ENCODE measurements at regions not wholly inside any gene's neighbourhood (a gene's known extent, or its start where the extent isn't known, plus 50 kb on each side); places are given as distances from the start of the nearest gene placed in this dataset.

DNA sequence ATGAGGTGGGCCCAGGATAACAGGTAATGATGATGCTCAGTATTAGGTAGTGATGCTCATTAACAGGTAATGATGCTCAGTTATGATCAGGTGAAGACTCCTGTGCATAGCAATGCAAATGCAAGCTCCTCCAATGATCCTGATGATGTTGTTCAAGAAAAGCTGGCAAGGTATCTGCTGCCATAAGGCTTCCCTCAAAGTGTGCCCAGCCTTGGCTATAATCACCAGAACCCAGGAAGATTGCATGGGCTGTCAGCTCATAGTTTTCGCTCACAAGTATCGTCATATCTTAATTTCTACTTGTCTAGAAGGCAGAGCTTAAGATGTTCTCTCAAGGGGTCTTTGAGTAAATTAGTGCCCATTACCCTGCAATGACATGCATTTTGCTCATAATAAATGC, 366.2 kb upstream of the CLNK start:
- DNase-seq: no peak

GRCh38 chr4:11049001-11049400, 364.4 kb upstream of the CLNK start:
- no peak for DNase-seq

DNA sequence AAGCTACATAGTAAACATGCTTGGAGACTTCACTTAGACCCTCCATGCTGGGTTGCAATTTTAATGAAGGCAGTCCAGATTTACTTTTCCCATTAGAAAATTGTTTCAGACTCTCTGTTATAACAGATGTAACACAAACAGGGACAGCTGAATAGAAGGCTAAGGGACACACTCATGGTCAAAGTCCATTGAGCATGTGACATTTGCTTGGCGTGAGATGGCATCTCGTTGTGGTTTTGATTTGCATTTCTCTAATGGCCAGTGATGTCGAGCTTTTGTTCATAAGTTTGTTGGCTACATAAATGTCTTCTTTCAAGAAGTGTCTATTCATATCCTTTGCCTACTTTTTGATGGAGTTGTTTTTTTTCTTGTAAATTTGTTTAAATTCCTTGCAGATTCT, 358.2 kb upstream of the CLNK start:
- DNase-seq: no peak

- DNase-seq: no peak
Measured at GRCh38 chr4:11039634-11040131, 355.1 kb upstream of the CLNK start.

GRCh38 chr4:11038926-11039325, 354.4 kb upstream of the CLNK start:
- no peak for DNase-seq

- DNase-seq: no peak
Measured at GRCh38 chr4:11037637-11038036, 353.1 kb upstream of the CLNK start.

GRCh38 chr4:11028334-11028733, 343.8 kb upstream of the CLNK start:
- no peak for DNase-seq

DNA sequence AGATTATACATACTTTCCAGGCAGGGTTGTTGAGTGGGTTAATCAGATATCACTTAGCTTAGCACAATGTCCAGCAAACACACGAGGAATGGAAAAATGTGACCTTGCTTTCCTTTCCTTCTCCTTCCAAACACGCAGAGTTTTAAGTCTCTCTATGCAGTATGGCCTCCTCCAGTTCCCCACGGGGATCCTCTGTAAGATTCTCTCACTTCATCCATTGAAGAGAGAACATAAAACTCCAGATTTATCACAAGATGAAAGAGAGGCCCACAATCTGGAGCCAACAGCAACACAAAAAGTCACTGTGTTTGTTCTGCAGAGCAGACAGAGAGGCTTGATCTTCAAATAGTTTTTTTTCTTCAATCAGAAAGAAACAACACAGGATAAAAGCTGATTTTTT, 336.8 kb upstream of the CLNK start:
- DNase-seq: peak; percentile 31

DNA sequence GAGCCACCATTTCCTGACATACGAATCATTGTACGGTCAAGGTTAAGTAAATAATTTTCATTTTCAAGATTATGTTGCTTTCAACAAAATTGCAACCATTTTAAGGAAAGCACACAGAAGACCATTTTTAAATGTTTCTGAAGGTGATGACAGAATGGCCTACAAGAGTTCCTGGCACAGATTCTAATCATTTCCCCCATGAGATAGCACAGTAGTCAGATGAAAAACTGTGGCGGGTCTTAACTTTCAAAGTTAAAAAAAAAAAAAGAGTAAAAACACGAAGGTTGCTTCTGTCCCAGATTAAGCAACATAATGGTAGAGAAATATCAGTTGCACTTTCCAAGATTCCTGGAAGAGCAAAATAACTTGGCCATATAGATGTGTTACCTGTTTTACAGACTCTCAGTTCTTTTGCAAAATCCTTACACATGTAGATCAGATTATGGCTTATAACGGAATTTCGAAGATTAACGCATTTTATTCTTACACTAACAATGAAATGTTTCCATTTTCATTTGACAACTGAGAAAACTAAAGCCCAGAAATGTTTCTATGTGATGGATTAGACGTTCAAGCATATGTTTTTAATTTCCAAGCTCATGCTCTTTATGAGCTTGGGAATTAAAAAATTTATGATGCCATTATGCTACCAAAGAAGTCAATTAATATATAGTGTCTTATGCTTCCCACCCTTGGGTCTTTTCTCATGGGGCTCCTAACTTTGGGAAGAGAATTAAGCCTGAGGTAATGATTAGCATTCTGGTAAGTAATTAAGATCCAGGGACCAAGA, 335.1 kb upstream of the CLNK start:
- DNase-seq: no peak

DNA sequence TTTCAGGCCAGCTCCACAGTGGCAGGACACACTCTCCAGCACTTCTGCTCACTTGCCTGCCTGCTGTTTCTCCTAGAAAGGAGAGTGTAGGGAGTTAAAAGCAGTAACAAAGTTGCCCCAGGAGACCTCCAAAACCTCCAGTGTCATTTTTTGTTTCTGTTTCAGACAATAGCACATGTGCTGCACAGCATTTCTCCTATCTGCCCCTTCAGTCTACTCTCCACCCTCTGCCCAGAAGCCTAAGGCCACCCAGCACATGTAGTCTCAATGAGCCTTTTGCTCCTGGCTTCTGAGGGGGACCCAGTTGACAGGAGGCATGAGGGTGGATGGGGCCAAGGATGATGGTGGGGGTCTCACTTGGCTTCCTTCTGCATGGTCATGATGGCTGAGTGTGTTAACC, 329.6 kb upstream of the CLNK start:
- DNase-seq: no peak

DNA sequence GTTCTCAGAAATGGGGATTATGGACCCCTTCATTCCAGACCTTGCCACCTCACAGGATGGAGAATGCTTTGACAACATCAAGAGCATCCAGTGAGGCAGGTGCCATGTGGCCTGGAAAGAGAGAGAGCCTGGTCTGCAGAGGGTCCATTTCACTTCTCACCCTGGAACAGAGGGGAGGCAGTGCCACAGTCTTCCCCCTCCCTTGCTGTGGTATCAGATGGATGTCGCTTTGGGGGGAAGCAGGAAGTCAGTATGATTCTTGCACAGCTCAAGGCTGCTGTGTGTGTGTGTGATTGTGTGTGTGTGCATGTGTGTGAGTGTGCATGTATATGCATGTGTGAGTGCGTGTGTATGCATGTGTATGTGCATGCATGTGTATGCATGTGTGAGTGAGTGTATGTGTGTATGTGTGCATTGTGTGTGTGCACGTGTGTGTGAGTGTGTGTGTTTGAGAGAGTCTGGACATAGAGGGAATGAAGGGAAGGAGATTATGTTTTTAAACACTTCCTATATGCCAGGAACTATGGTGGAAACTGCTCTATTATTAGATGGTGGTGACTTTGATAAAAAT, 328.6 kb upstream of the CLNK start:
- DNase-seq: no peak

- DNase-seq: no peak
Measured at GRCh38 chr4:11011249-11011648, 326.7 kb upstream of the CLNK start.

- DNase-seq: no peak
Measured at GRCh38 chr4:11010624-11011023, 326.1 kb upstream of the CLNK start.

DNA sequence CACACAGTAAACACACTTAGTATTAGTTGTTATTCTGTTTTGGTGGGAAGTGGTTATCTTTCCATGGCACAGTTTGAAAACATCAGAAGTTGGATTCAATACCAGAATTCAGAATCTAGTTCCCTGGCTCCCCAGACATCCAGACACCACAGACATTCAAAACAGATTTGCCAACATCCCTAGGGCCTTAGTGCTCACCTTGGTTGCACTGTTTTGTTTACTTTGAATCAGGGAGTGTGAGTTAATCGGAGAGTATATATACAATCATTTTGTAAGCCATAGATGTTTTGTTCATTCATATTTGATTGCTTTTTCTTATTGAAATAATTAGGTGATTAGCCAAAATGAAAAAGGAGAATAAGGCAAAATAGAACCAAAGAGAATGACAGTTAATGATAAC, 324.7 kb upstream of the CLNK start:
- DNase-seq: no peak

- no peak for DNase-seq
Measured at GRCh38 chr4:11005300-11005699, 320.7 kb upstream of the CLNK start.

- DNase-seq: no peak
Measured at GRCh38 chr4:11004818-11005217, 320.2 kb upstream of the CLNK start.

GRCh38 chr4:11002961-11003360, 318.4 kb upstream of the CLNK start:
- DNase-seq: no peak

DNA sequence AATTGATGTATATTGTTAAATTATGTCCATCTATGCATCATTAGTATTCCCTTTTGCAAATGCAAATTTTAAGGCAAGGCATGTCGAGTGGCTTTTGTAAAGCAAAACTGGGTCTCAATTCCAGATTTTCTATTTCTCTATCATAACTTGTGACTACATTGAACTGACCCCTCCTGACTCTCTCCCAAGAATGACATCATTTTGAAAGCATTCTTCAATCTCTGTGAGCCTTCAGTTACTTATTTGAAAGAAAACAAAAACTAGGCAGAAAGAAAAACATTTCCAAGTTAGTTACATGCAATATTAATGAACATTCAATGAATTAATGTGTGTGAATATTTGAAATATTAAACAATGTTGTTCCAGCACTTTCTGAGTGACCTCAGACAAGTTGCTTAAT, 314.3 kb upstream of the CLNK start:
- DNase-seq: no peak

DNA sequence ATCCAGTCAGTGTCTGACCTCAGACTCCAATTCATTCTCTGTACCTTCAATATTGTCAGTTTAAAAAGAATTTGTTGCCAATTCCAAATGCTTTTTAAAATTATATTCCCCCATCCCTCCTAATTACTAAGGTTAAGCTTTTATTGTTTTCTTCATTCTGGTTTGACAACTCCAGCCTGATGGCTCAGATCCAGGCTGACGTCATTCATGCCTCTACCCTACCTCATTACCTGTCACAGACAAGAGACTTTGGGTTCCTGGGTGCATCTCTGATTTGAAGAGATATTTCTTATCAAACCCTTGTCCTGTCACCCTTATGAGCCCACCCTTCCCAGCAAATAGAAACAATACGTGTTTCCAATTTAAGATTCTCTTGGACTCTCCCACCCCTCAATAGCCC, 300.2 kb upstream of the CLNK start:
- no peak for DNase-seq

DNA sequence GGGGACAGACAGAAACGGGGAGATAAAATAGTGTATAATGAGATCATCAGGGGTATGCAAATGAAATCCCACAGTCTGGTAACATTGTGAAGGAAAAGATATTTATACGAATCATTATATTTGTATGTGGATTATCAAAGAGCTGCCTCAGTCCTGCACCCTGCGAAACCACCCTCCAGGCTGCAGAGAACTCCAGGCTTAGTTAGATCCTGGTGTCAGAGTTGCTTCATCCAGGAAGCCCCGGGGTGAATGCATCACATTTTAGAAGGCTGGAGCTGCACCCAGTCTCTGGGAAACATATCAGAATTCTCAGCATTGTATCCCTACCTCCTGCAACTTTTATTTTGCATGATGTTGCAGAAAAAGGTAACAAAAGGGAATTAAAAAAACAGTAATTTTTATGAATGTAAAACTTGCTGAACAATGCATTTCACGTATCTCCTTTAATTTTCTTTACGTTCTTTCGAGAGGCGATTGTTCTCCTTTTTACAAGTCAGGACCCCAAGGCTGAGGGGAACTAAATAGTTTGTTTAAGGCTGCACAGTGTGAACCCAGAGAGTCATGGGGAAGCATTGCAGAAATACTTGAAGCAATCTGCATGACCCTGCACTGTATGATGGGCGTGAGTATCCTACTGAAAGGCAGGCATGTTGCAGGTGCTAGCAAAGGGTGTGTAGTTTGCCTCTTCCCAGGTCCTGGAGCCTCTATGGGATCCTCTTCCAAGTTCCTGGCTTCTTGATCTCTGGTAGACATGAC, 299.5 kb upstream of the CLNK start:
- no peak for DNase-seq

- no peak for DNase-seq
Measured at GRCh38 chr4:10983268-10983667, 298.7 kb upstream of the CLNK start.

GRCh38 chr4:10982305-10982704, 297.7 kb upstream of the CLNK start:
- DNase-seq: no peak

DNA sequence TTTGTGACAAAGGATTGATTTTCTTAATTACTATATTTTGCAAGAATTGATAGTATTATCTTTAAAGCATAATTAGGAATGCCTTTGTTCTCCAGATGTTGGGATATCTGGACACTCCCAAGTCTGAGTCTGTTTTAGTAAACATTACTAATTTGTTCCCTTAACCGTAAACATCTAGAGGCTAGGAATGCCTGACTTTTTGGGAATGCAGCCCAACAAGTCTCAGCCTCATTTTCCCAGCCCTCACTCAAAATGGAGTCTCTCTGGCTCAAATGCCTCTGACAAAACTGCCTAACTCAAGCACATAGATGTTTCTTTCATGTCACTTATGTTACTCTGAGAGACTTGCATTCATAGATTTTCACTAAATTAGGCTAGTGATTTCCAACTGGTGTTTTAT, 297.0 kb upstream of the CLNK start:
- DNase-seq: no peak

Measured in left kidney (tissue), 1 donor.